Neural cell (in vitro differentiated cells): ENCODE measurements at regions not wholly inside any gene's neighbourhood (a gene's known extent, or its start where the extent isn't known, plus 50 kb on each side); places are given as distances from the start of the nearest gene placed in this dataset.

Source experiments
- H2AFZ ChIP-seq: fragments of 200-600, 300-800 bp; sonication (generic), shearing (Covaris generic); 2 replicates; pipeline ENCODE4 v1.6.0; 2014; ENCODE audit warnings: low read depth, mild to moderate bottlenecking, antibody characterized with exemption, low read length, moderate library complexity
- H3F3A ChIP-seq: fragments of 200-600 bp; shearing (Covaris generic); 2 replicates; pipeline ENCODE4 v1.6.1; 2016; ENCODE audit warnings: mild to moderate bottlenecking, moderate library complexity, mixed read lengths, antibody characterized with exemption, low read length; ENCODE audit not compliant: insufficient read depth, poor library complexity, severe bottlenecking
- H3K27ac ChIP-seq: fragments of 200-600, 300-800 bp; sonication (generic), shearing (Covaris generic); 2 replicates; pipeline ENCODE4 v1.5.1; 2014; ENCODE audit warnings: mild to moderate bottlenecking, low read length, moderate library complexity
- H3K27me3 ChIP-seq: fragments of 300-800, 200-600 bp; sonication (generic), shearing (Covaris generic); 2 replicates; pipeline ENCODE4 v1.6.0; 2014; ENCODE audit warnings: mild to moderate bottlenecking, low read depth, low read length, moderate library complexity; ENCODE audit not compliant: insufficient read depth
- H3K36me3 ChIP-seq: fragments of 300-800, 200-600 bp; sonication (generic), shearing (Covaris generic); 2 replicates; pipeline ENCODE4 v1.5.1; 2014; ENCODE audit warnings: mild to moderate bottlenecking, antibody characterized with exemption, low read length, moderate library complexity; ENCODE audit not compliant: insufficient read depth
- H3K4me2 ChIP-seq: fragments of 300-800, 200-600 bp; sonication (generic), shearing (Covaris generic); 2 replicates; pipeline ENCODE4 v1.6.0; 2014; ENCODE audit warnings: mild to moderate bottlenecking, low read length
- H3K4me3 ChIP-seq: fragments of 300-800, 200-600 bp; sonication (generic), shearing (Covaris generic); 2 replicates; pipeline ENCODE4 v1.5.1; 2014; ENCODE audit warnings: mild to moderate bottlenecking, low read length, moderate library complexity
- H3K79me2 ChIP-seq: fragments of 200-600 bp; shearing (Covaris generic); replicated peaks from 2 replicates; pipeline ENCODE4 v1.6.0; 2014; ENCODE audit warnings: mild to moderate bottlenecking, low read length, moderate library complexity; ENCODE audit not compliant: insufficient read depth
- H3K9ac ChIP-seq: fragments of 300-800, 200-600 bp; sonication (generic), shearing (Covaris generic); 2 replicates; pipeline ENCODE4 v1.6.1; 2016; ENCODE audit warnings: mild to moderate bottlenecking, low read length, mixed read lengths
- H3K9me2 ChIP-seq: fragments of 200-600 bp; shearing (Covaris generic); 2 replicates; pipeline ENCODE4 v1.6.1; 2016; ENCODE audit warnings: mild to moderate bottlenecking, low read length, mixed read lengths; ENCODE audit not compliant: insufficient read depth
- H3K9me3 ChIP-seq: fragments of 200-600, 300-800 bp; sonication (generic), shearing (Covaris generic); 2 replicates; pipeline ENCODE4 v1.6.1; 2016; ENCODE audit warnings: mild to moderate bottlenecking, mixed run types, low read length, moderate library complexity, mixed read lengths
- H4K20me1 ChIP-seq: fragments of 200-600 bp; shearing (Covaris generic); 2 replicates; pipeline ENCODE4 v1.6.1; 2016; ENCODE audit warnings: mild to moderate bottlenecking, mixed run types; ENCODE audit not compliant: insufficient read depth
- CTCF ChIP-seq: fragments of 450-650 bp; IDR thresholded peaks from 2 replicates; pipeline ENCODE4 v1.5.1; 2014; ENCODE audit warnings: antibody characterized with exemption, mild to moderate bottlenecking, moderate library complexity; ENCODE audit not compliant: poor library complexity, severe bottlenecking
- EP300 ChIP-seq: fragments of 450-650 bp; conservative IDR thresholded peaks from 2 replicates; pipeline ENCODE4 v1.6.1; 2014; ENCODE audit warnings: antibody characterized with exemption, mild to moderate bottlenecking, moderate library complexity; ENCODE audit not compliant: poor library complexity, severe bottlenecking
- EZH2 ChIP-seq: fragments of 200-600, 300-800 bp; shearing (Covaris generic), sonication (generic); IDR thresholded peaks from 2 replicates; pipeline ENCODE4 v1.6.1; 2014; ENCODE audit warnings: antibody characterized with exemption, low read length, borderline replicate concordance, mild to moderate bottlenecking; ENCODE audit not compliant: insufficient read depth, poor library complexity, severe bottlenecking
- MXI1 ChIP-seq: fragments of 450-650 bp; conservative IDR thresholded peaks from 2 replicates; pipeline ENCODE4 v1.6.1; 2014; ENCODE audit warnings: antibody characterized with exemption, mild to moderate bottlenecking; ENCODE audit not compliant: poor library complexity, severe bottlenecking
- POLR2AphosphoS5 ChIP-seq: IDR thresholded peaks from 2 replicates; pipeline ENCODE4 v1.6.1; 2012
- RAD21 ChIP-seq: fragments of 450-650 bp; conservative IDR thresholded peaks from 2 replicates; pipeline ENCODE4 v1.6.1; 2014; ENCODE audit warnings: antibody characterized with exemption, mild to moderate bottlenecking, moderate library complexity
- REST ChIP-seq: IDR thresholded peaks from 2 replicates; pipeline ENCODE4 v1.6.1; 2012; ENCODE audit warnings: borderline replicate concordance
- SMC3 ChIP-seq: fragments of 450-650 bp; conservative IDR thresholded peaks from 2 replicates; pipeline ENCODE4 v1.6.1; 2014; ENCODE audit warnings: antibody characterized with exemption, mild to moderate bottlenecking, moderate library complexity; ENCODE audit not compliant: poor library complexity
- TAF1 ChIP-seq: IDR thresholded peaks from 2 replicates; pipeline ENCODE4 v1.6.1; 2012; ENCODE audit warnings: low read depth

GRCh38 chr4:156607478-156607857, 364.1 kb downstream of the PDGFC start:
- TF ChIP-seq SMC3 (no peak), TAF1 (no peak), POLR2AphosphoS5 (no peak), MXI1 (no peak), REST (no peak), RAD21 (no peak), CTCF (no peak), EP300 (no peak), EZH2 (no peak)

GRCh38 chr4:156606554-156607477, 364.8 kb downstream of the PDGFC start:
- H3F3A ChIP-seq, result no peaks in the 10 kb centered on the region
- H3K79me2 ChIP-seq, result no peaks in the 10 kb centered on the region
- H2AFZ ChIP-seq, result no peak overlapping the region
- H3K4me2 ChIP-seq, result no peak overlapping the region
- no peaks in the 10 kb centered on the region for H4K20me1 ChIP-seq
- H3K27ac ChIP-seq, result no peak overlapping the region
- H3K9ac ChIP-seq, result no peak overlapping the region
- no peaks in the 10 kb centered on the region for H3K27me3 ChIP-seq
- no peaks in the 10 kb centered on the region for H3K36me3 ChIP-seq
- TF ChIP-seq EZH2 (no peak), MXI1 (no peak), CTCF (no peak), RAD21 (no peak), EP300 (no peak), SMC3 (no peak), POLR2AphosphoS5 (no peak), REST (no peak), TAF1 (no peak)
- H3K9me2 ChIP-seq, result no peaks in the 10 kb centered on the region
- no peaks in the 10 kb centered on the region for H3K9me3 ChIP-seq
- no peak overlapping the region for H3K4me3 ChIP-seq

More at GRCh38 chr4:156607478-156607857, 364.1 kb downstream of the PDGFC start:
- Histone ChIP-seq H2AFZ (no peak overlapping the region), H3K79me2 (no peaks in the 10 kb centered on the region), H3K4me3 (no peak overlapping the region), H3F3A (no peaks in the 10 kb centered on the region), H3K27me3 (no peaks in the 10 kb centered on the region), H3K9me3 (no peaks in the 10 kb centered on the region), H3K27ac (no peak overlapping the region), H3K9ac (no peak overlapping the region), H3K9me2 (no peaks in the 10 kb centered on the region), H3K36me3 (no peaks in the 10 kb centered on the region), H3K4me2 (no peak overlapping the region), H4K20me1 (no peaks in the 10 kb centered on the region)
